HepG2 (cell line): ENCODE measurements at regions not wholly inside any gene's neighbourhood (a gene's known extent, or its start where the extent isn't known, plus 50 kb on each side); places are given as distances from the start of the nearest gene placed in this dataset.

ENCODE experiments used
- ATAC-seq: fragments of 200-7000 bp; cut with Tn5 transposase; 3 replicates; pipeline ENCODE4 v1.9.1; 2020; ENCODE audit warnings: mild to moderate bottlenecking, moderate library complexity
- BruUV-seq: library from RNA; stranded (reverse); fragments of 400-500 nt; replicated peaks from 2 replicates; lab custom pipeline; 2021; lab: Mats Ljungman, UMichigan
- CTCF ChIA-PET: fragments of 300-600 bp; formaldehyde crosslinking; extraction: SDS; loops from one replicate; lab custom pipeline; 2021; ENCODE audit warnings: low total read pairs, inconsistent platforms, low intra/inter-chr PET ratio; lab: Yijun Ruan, JAX
- POLR2A ChIA-PET: fragments of 350-600 bp; sonication (Branson Sonifier 250); formaldehyde crosslinking; loops from one replicate; lab custom pipeline; 2020; ENCODE audit warnings: antibody characterized with exemption, inconsistent platforms; lab: Yijun Ruan, JAX
- DNase-seq: peaks from one replicate; pipeline ENCODE4 v3.0.0-alpha.2; 2015; ENCODE audit warnings: low spot score
- FAIRE-seq: peaks from 3 replicates; lab custom pipeline; 2011; peaks lifted over from hg19 to GRCh38; lab: Jason Lieb, UNC
- H2AFZ ChIP-seq: one replicate; pipeline ENCODE4 v1.6.1; 2011; ENCODE audit warnings: low read length, inconsistent platforms
- H3K27ac ChIP-seq: fragments of 300-600 bp; 3 replicates; pipeline ENCODE4 v1.8.0; 2011; ENCODE audit warnings: mixed run types, mild to moderate bottlenecking, mixed read lengths, low read length, inconsistent platforms; ENCODE audit not compliant: insufficient read depth; ENCODE audit errors: extremely low read length
- H3K27me3 ChIP-seq, 2 experiments: fragments of 200-600 bp in 1 of 2; 2 replicates in 1 of 2; 3 replicates in 1 of 2; pipeline versions ENCODE4 v1.6.0 to v1.8.0; 2011; ENCODE audit warnings: low read length in 2 of 2, mild to moderate bottlenecking in 2 of 2, moderate library complexity in 2 of 2, inconsistent platforms in 1 of 2; ENCODE audit not compliant: insufficient read depth in 2 of 2, control insufficient read depth in 1 of 2
- H3K36me3 ChIP-seq, 2 experiments: fragments of 200-600 bp in 1 of 2; replicated peaks in 1 of 2; 2 replicates in 1 of 2; 3 replicates in 1 of 2; pipeline versions ENCODE4 v1.5.1 to v1.8.0; 2011; ENCODE audit warnings: low read length in 2 of 2, inconsistent platforms in 1 of 2; ENCODE audit not compliant: insufficient read depth in 2 of 2, control insufficient read depth in 1 of 2
- H3K4me1 ChIP-seq: 2 replicates; pipeline ENCODE4 v1.5.1; 2012; ENCODE audit warnings: low read length, inconsistent platforms; ENCODE audit not compliant: insufficient read depth
- H3K4me2 ChIP-seq: 2 replicates; pipeline ENCODE4 v1.6.0; 2011; ENCODE audit warnings: low read depth, low read length, inconsistent platforms
- H3K4me3 ChIP-seq, 3 experiments: fragments of 200-600 bp in 1 of 3; sonication (generic), shearing (Covaris generic) in 1 of 3; replicated peaks in 1 of 3; 2 replicates each; pipeline ENCODE4 v1.5.1; 2011 to 2016; ENCODE audit warnings: low read length in 3 of 3, inconsistent platforms in 2 of 3, low read depth in 2 of 3, mild to moderate bottlenecking in 2 of 3, control low read depth in 1 of 3, mixed read lengths in 1 of 3; ENCODE audit not compliant: insufficient read depth in 1 of 3
- H3K79me2 ChIP-seq: one replicate; pipeline ENCODE4 v1.6.1; 2011; ENCODE audit warnings: low read length, inconsistent platforms; ENCODE audit not compliant: insufficient read depth
- H3K9ac ChIP-seq: 2 replicates; pipeline ENCODE4 v1.6.0; 2011; ENCODE audit warnings: mild to moderate bottlenecking, low read depth, low read length, inconsistent platforms; ENCODE audit not compliant: insufficient read depth
- H3K9me3 ChIP-seq: 2 replicates; pipeline ENCODE4 v1.5.1; 2012; ENCODE audit warnings: mild to moderate bottlenecking, low read length
- H4K20me1 ChIP-seq: 2 replicates; pipeline ENCODE4 v1.6.0; 2011; ENCODE audit warnings: inconsistent platforms, mild to moderate bottlenecking, low read length, moderate library complexity; ENCODE audit not compliant: insufficient read depth
- HOXD1 ChIP-seq: sonication (generic); formaldehyde crosslinking; IDR thresholded peaks from 2 replicates; pipeline ENCODE4 v1.5.0; 2020; ENCODE audit warnings: missing genetic modification reagents
- ISX ChIP-seq: sonication (generic); formaldehyde crosslinking; conservative IDR thresholded peaks from 2 replicates; pipeline ENCODE4 v1.5.0; 2020; ENCODE audit warnings: missing genetic modification reagents
- KAT7 ChIP-seq: IDR thresholded peaks from 2 replicates; pipeline ENCODE4 v1.6.1; 2018; ENCODE audit warnings: borderline replicate concordance, missing compliant biosample characterization
- KLF6 ChIP-seq: IDR thresholded peaks from 2 replicates; pipeline ENCODE4 v1.8.0; 2016; ENCODE audit warnings: missing biosample characterization, missing genetic modification reagents
- MXD4 ChIP-seq: IDR thresholded peaks from 2 replicates; pipeline ENCODE4 v1.6.1; 2016; ENCODE audit warnings: mild to moderate bottlenecking, missing biosample characterization, missing genetic modification reagents
- POLR2AphosphoS5 ChIP-seq: IDR thresholded peaks from 2 replicates; pipeline ENCODE4 v1.6.1; 2012; ENCODE audit warnings: low read depth, low read length
- SOX5 ChIP-seq: IDR thresholded peaks from 2 replicates; pipeline ENCODE4 v1.6.1; 2016; ENCODE audit warnings: borderline replicate concordance
- THAP7 ChIP-seq: sonication (generic); formaldehyde crosslinking; IDR thresholded peaks from 2 replicates; pipeline ENCODE4 v1.8.1; 2023; ENCODE audit warnings: mild to moderate bottlenecking, missing genetic modification reagents
- ZNF329 ChIP-seq: sonication (generic); formaldehyde crosslinking; IDR thresholded peaks from 2 replicates; pipeline ENCODE4 v1.9.0; 2021; ENCODE audit warnings: low read depth, mild to moderate bottlenecking, missing genetic modification reagents
- ZNF350 ChIP-seq: sonication (generic); formaldehyde crosslinking; IDR thresholded peaks from 2 replicates; pipeline ENCODE4 v1.4.0; 2020; ENCODE audit warnings: mild to moderate bottlenecking, low read depth, missing genetic modification reagents, borderline replicate concordance
- ZNF572 ChIP-seq: sonication (generic); formaldehyde crosslinking; IDR thresholded peaks from 2 replicates; pipeline ENCODE4 v1.5.1; 2020; ENCODE audit warnings: mild to moderate bottlenecking, missing genetic modification reagents
- ZNF687 ChIP-seq: sonication (generic); formaldehyde crosslinking; IDR thresholded peaks from 2 replicates; pipeline ENCODE4 v1.5.1; 2020; ENCODE audit warnings: mild to moderate bottlenecking, missing genetic modification reagents, moderate library complexity
- ZNF775 ChIP-seq: sonication (generic); formaldehyde crosslinking; IDR thresholded peaks from 2 replicates; pipeline ENCODE4 v1.4.0; 2020; ENCODE audit warnings: missing genetic modification reagents, mild to moderate bottlenecking, moderate library complexity, borderline replicate concordance
- ZSCAN30 ChIP-seq: sonication (generic); formaldehyde crosslinking; IDR thresholded peaks from 2 replicates; pipeline ENCODE4 v1.5.0; 2020; ENCODE audit warnings: mild to moderate bottlenecking, missing genetic modification reagents
- ZSCAN31 ChIP-seq: sonication (generic); formaldehyde crosslinking; IDR thresholded peaks from 2 replicates; pipeline ENCODE4 v1.5.0; 2020; ENCODE audit warnings: low read depth, mild to moderate bottlenecking, missing genetic modification reagents
- WGBS: methylation state at CpG from one replicate; pipeline ENCODE4 v1.1.6; 2017; ENCODE audit warnings: low lambda C conversion rate; 5-methylcytosine and 5-hydroxymethylcytosine counted together
- in situ Hi-C: cut with HindIII; loops from 2 replicates; pipeline ENCODE4 v1.10.0; 2017; ENCODE audit warnings: low pct_unique_long_range_greater_than_20kb; ENCODE audit not compliant: extremely low pct_ligation_motif_present
- intact Hi-C: fragments of 100-400 bp; cut with micrococcal nuclease; formaldehyde crosslinking; loops from one replicate; pipeline ENCODE4 v1.10.0; 2022; ENCODE audit not compliant: unreplicated experiment
- TF ChIP-seq, protein P1 (sequence below): sonication (generic); formaldehyde crosslinking; IDR thresholded peaks from 2 replicates; pipeline ENCODE4 v1.4.0; 2020; ENCODE audit warnings: mild to moderate bottlenecking, missing genetic modification reagents

DNA sequence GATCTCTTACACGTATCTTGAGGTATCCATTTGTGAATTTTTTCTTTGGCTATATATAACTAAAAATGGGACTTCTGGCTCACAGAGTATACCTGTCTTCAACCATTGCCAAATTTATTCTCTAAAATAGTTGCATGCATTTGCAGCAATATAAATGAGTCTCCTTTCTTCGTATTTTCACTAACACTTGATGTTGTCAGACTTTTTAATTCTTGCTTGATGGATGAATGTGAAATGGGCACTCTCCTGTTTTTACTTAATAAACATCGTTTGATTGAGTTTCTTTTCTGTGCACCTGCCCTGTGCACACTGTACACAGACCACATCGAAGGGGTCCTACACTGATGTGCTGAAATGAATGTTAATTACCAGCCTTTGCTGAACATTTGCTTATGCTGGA, 121.8 kb downstream of the DDX1 start:
- FAIRE-seq (no peak), DNase-seq (no peak), ATAC-seq (no peak)
- in situ Hi-C loops = no loop called here
- no peaks in the 10 kb centered on the region for H3K36me3 ChIP-seq
- no peaks in the 10 kb centered on the region for H3K9me3 ChIP-seq
- BruUV-seq = no TSS peak
- H3K27ac ChIP-seq = no peak overlapping the region
- H4K20me1 ChIP-seq = no peaks in the 10 kb centered on the region
- ChIA-PET POLR2A (no interaction called here), CTCF (no interaction called here)
- peaks cover 3 to 18% of the 10 kb centered on the region in 2 experiments; a peak in 3 of 5 replicates for H3K27me3 ChIP-seq
- H2AFZ ChIP-seq = no peak overlapping the region
- H3K79me2 ChIP-seq = no peaks in the 10 kb centered on the region
- TF ChIP-seq ZSCAN31 (CRISPR knock-in tag) (no peak), ZNF350 (CRISPR knock-in tag) (no peak), KLF6 (CRISPR knock-in tag) (no peak), ZNF572 (CRISPR knock-in tag) (no peak), ZNF775 (no peak), MXD4 (CRISPR knock-in tag) (no peak), ZSCAN30 (CRISPR knock-in tag) (no peak), THAP7 (CRISPR knock-in tag) (no peak), POLR2AphosphoS5 (no peak), ZNF329 (CRISPR knock-in tag) (no peak), KAT7 (no peak), HOXD1 (CRISPR knock-in tag) (no peak), ZNF687 (no peak), ISX (CRISPR knock-in tag) (no peak), SOX5 (no peak)
- TF ChIP-seq, protein P1, sequence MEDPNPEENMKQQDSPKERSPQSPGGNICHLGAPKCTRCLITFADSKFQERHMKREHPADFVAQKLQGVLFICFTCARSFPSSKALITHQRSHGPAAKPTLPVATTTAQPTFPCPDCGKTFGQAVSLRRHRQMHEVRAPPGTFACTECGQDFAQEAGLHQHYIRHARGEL (CRISPR knock-in tag) = no peak
- H3K4me3 ChIP-seq = no peak overlapping the region
- intact Hi-C loops = no loop called here
- H3K9ac ChIP-seq = no peak overlapping the region
- H3K4me2 ChIP-seq = no peak overlapping the region
- no peaks in the 10 kb centered on the region for H3K4me1 ChIP-seq
- WGBS = 12% methylated on average over 4 of the region's 4 CpGs
